Kidney (tissue), 13 donors: ENCODE measurements at regions not wholly inside any gene's neighbourhood (a gene's known extent, or its start where the extent isn't known, plus 50 kb on each side); places are given as distances from the start of the nearest gene placed in this dataset.

Experiments used
- DNase-seq, 5 donors: peaks; one replicate each; pipeline ENCODE4 v3.0.0-alpha.2; 2013 to 2020
- FAIRE-seq: peaks from 2 replicates; lab custom pipeline; 2012; peaks lifted over from hg19 to GRCh38; lab: Jason Lieb, UNC
- H3K27ac ChIP-seq, 2 donors: one replicate each; pipeline ENCODE4 v1.7.0; 2013; ENCODE audit warnings: low read depth in 2 of 2, low read length in 2 of 2, inconsistent platforms in 1 of 2
- H3K27me3 ChIP-seq: one replicate; pipeline ENCODE4 v1.7.1; 2013; ENCODE audit warnings: low read length, inconsistent platforms; ENCODE audit not compliant: control insufficient read depth, insufficient read depth
- H3K36me3 ChIP-seq, 3 donors: one replicate each; pipeline versions ENCODE4 v1.7.0 to v1.7.1; 2013; ENCODE audit warnings: low read length in 3 of 3, control low read depth in 1 of 3, inconsistent platforms in 1 of 3; ENCODE audit not compliant: insufficient read depth in 3 of 3, control insufficient read depth in 2 of 3
- H3K4me1 ChIP-seq, 3 donors: one replicate each; pipeline versions ENCODE4 v1.7.0 to v1.7.1; 2013; ENCODE audit warnings: low read length in 3 of 3, inconsistent platforms in 1 of 3, low read depth in 1 of 3; ENCODE audit not compliant: control insufficient read depth in 2 of 3, insufficient read depth in 2 of 3
- H3K4me3 ChIP-seq, 3 donors: one replicate each; pipeline versions ENCODE4 v1.7.0 to v1.8.1; 2013; ENCODE audit warnings: low read length in 3 of 3, control low read depth in 1 of 3, inconsistent platforms in 1 of 3
- H3K9ac ChIP-seq, 3 donors: one replicate each; pipeline versions ENCODE4 v1.7.0 to v1.7.1; 2013; ENCODE audit warnings: low read length in 3 of 3, control low read depth in 1 of 3, inconsistent platforms in 1 of 3
- H3K9me3 ChIP-seq, 3 donors: one replicate each; pipeline versions ENCODE4 v1.7.0 to v1.7.1; 2013; ENCODE audit warnings: low read length in 3 of 3, control low read depth in 1 of 3, inconsistent platforms in 1 of 3; ENCODE audit not compliant: control insufficient read depth in 2 of 3, insufficient read depth in 1 of 3
- intact Hi-C: fragments of 100-400 bp; cut with DNase I; formaldehyde crosslinking; loops from one replicate; pipeline ENCODE4 v1.11.1; 2022
- TF ChIP-seq, protein P1 (sequence below): IDR thresholded peaks from 3 replicates; pipeline ENCODE4 v1.5.1; 2012; ENCODE audit warnings: mild to moderate bottlenecking, moderate library complexity, borderline replicate concordance; ENCODE audit not compliant: insufficient read depth; ENCODE audit errors: extremely low read depth
- donor health status: control.
- donor health status: control.
- donor health status: control.
- donor health status: control.
- donor health status: control.
- donor health status: DM: yes; HTN: yes; CAD: no.
- donor health status: Normal renal cell carcinoma (clear cell type).

DNA sequence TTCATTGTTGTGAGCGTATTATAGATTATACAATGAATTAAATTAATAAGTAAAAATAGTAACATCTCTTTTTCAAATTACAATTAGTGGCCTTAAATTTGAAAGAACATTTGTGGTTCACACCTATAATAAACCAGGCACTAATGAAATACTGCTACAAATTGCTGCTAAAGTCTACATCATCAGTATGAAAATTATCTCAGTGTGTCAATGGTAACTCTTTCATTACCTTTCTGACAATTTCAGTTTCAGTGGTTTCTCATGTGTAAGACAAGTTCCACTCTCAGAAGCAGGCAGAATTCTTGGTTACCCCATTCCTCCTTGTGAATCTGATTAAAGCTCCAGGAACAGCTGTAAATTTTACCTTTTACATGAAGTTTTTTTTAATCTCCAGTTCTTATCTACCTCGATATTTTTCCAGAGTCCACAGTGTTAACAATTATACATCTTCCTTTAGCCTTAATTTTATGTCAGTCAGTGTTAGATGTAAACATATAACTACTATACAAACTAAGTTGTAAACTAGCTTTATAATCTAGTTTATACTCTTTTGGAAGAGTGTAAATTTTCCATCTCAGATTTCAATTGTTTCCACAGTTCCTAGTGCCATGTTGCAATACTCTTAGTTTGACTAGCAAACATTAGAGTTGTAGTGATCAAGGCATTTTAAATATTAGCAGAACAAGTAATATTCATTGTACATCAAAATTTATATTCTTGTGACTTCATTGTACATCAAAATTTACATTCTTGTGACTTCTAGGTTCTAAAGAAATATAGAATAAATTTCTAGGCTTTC lies 1038.4 kb downstream of the EPHA7 start:
- Histone ChIP-seq H3K36me3 (no peaks in the 10 kb centered on the region), H3K9ac (no peak overlapping the region), H3K4me3 (no peak overlapping the region), H3K4me1 (no peaks in the 10 kb centered on the region), H3K9me3 (no peaks in the 10 kb centered on the region), H3K27me3 (no peaks in the 10 kb centered on the region), H3K27ac (no peak overlapping the region)
- TF ChIP-seq, protein P1, sequence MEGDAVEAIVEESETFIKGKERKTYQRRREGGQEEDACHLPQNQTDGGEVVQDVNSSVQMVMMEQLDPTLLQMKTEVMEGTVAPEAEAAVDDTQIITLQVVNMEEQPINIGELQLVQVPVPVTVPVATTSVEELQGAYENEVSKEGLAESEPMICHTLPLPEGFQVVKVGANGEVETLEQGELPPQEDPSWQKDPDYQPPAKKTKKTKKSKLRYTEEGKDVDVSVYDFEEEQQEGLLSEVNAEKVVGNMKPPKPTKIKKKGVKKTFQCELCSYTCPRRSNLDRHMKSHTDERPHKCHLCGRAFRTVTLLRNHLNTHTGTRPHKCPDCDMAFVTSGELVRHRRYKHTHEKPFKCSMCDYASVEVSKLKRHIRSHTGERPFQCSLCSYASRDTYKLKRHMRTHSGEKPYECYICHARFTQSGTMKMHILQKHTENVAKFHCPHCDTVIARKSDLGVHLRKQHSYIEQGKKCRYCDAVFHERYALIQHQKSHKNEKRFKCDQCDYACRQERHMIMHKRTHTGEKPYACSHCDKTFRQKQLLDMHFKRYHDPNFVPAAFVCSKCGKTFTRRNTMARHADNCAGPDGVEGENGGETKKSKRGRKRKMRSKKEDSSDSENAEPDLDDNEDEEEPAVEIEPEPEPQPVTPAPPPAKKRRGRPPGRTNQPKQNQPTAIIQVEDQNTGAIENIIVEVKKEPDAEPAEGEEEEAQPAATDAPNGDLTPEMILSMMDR, result no peak
- intact Hi-C loops, result no loop called here
- DNase-seq, result no peak
- no peak for FAIRE-seq

DNA sequence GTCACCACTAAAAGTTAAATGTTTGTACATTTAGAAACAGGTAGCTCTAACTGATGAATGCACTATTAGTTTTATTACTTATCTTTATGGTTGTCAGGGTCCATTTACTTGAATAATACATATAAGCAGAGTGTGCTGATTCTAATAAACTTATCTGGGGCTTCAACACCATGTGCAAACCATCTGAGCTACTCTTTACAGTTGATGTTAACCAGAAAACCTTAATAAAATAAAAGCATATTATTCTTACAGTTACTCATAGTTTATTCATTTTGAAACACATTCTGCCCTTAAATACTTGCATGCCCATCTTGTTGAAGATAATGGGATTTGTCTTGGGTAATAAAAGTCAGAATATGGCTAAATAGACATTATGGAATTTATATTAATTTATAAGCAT lies 1042.2 kb downstream of the EPHA7 start:
- DNase-seq, result peak in 1 of 5 donors; percentile 57

DNA sequence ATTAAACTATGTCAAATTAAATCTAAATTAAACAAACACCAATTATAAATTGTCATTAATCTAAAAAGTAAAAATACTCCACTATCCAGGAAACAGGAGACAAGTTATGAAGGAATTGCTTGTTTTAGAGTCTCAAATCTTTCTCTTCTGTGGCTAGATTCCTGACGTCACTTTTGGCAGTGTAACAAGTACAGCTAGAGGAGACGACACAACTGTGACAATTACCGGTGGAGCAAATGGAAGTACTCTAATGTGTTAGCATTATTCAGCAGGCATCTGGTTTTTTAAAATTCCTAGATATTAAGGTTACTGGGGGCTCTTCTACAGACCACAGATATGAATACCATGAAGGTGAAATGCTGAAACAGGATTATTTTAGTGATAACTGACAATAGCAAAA lies 1042.7 kb downstream of the EPHA7 start:
- intact Hi-C loops, result no loop called here
- H3K36me3 ChIP-seq, result no peaks in the 10 kb centered on the region
- peak in 3 of 5 donors; percentile 16 to 94 (median 80) for DNase-seq
- no peak overlapping the region for H3K9ac ChIP-seq
- no peak overlapping the region for H3K27ac ChIP-seq
- no peak overlapping the region for H3K4me3 ChIP-seq
- H3K4me1 ChIP-seq, result no peaks in the 10 kb centered on the region
- TF ChIP-seq, protein P1, result no peak
- FAIRE-seq, result no peak
- no peaks in the 10 kb centered on the region for H3K27me3 ChIP-seq
- H3K9me3 ChIP-seq, result no peaks in the 10 kb centered on the region

More for the DNA sequence above, 1042.2 kb downstream of the EPHA7 start:
- TF ChIP-seq, protein P1, result no peak
- intact Hi-C loops, result no loop called here
- Histone ChIP-seq H3K36me3 (no peaks in the 10 kb centered on the region), H3K9me3 (no peaks in the 10 kb centered on the region), H3K4me3 (no peak overlapping the region), H3K27me3 (no peaks in the 10 kb centered on the region), H3K4me1 (no peaks in the 10 kb centered on the region), H3K27ac (no peak overlapping the region), H3K9ac (no peak overlapping the region)
- no peak for FAIRE-seq
